ENCODE measurements at regions not wholly inside any gene's neighbourhood (a gene's known extent, or its start where the extent isn't known, plus 50 kb on each side); places are given as distances from the start of the nearest gene placed in this dataset.

- no peak overlapping the region for H3K9ac ChIP-seq (ENCODE audit: extremely low read depth, low read length, poor library complexity, severe bottlenecking)
- TF ChIP-seq CTCF (conservative IDR thresholded peaks at IDR 0.05): no peak
Measured at GRCh38 chr1:218787826-218788225, 385.9 kb upstream of the LYPLAL1 start.

GRCh38 chr1:218796773-218797172 is 376.9 kb upstream of the LYPLAL1 start:
- H3K27ac Mint-ChIP-seq: no peak overlapping the region
- no peaks in the 10 kb centered on the region for H3K4me1 ChIP-seq (ENCODE audit: control insufficient read depth, insufficient read depth, low read length)
- no peak overlapping the region for H3K4me3 Mint-ChIP-seq
- TF ChIP-seq CTCF (conservative IDR thresholded peaks at IDR 0.05): no peak
- H3K36me3 ChIP-seq (ENCODE audit: control insufficient read depth, insufficient read depth, low read length): no peaks in the 10 kb centered on the region
- 96 to 100% methylated on average over 1 to 3 of the region's 3 CpGs for WGBS, 2 experiments (ENCODE audit: insufficient coverage in 1 of 2, insufficient read length in 1 of 2)
- no peak overlapping the region for H3K9ac ChIP-seq (ENCODE audit: extremely low read depth, low read length, poor library complexity, severe bottlenecking)
- H3K27me3 Mint-ChIP-seq (ENCODE audit: insufficient read depth): no peaks in the 10 kb centered on the region
- H3K27me3 ChIP-seq (ENCODE audit: control insufficient read depth, insufficient read depth, low read length, poor library complexity, severe bottlenecking): no peaks in the 10 kb centered on the region
- H3K9me3 ChIP-seq (ENCODE audit: control insufficient read depth, low read length): peaks cover under 1% of the 10 kb centered on the region
- no peaks in the 10 kb centered on the region for H3K36me3 Mint-ChIP-seq (ENCODE audit: low read depth)
- DNase-seq: no peak
- no peaks in the 10 kb centered on the region for H3K4me1 Mint-ChIP-seq
- H3K27ac ChIP-seq (ENCODE audit: low read depth, low read length): no peak overlapping the region
- H3K9me3 Mint-ChIP-seq: no peaks in the 10 kb centered on the region
- no peak overlapping the region for H3K4me3 ChIP-seq (ENCODE audit: low read length)

More at GRCh38 chr1:218787826-218788225, 385.9 kb upstream of the LYPLAL1 start:
- no peak overlapping the region for H3K4me3 ChIP-seq (ENCODE audit: low read length)
- DNase-seq: no peak
- Mint-ChIP-seq H3K27me3 (ENCODE audit: insufficient read depth) (no peaks in the 10 kb centered on the region), H3K4me1 (no peaks in the 10 kb centered on the region), H3K4me3 (no peak overlapping the region), H3K9me3 (peaks cover 10% of the 10 kb centered on the region), H3K36me3 (ENCODE audit: low read depth) (no peaks in the 10 kb centered on the region), H3K27ac (no peak overlapping the region)
- no peaks in the 10 kb centered on the region for H3K36me3 ChIP-seq (ENCODE audit: control insufficient read depth, insufficient read depth, low read length)
- H3K9me3 ChIP-seq (ENCODE audit: control insufficient read depth, low read length): peaks cover 41% of the 10 kb centered on the region
- H3K27ac ChIP-seq (ENCODE audit: low read depth, low read length): no peak overlapping the region
- no peaks in the 10 kb centered on the region for H3K4me1 ChIP-seq (ENCODE audit: control insufficient read depth, insufficient read depth, low read length)
- 87 to 91% methylated on average over 3 to 6 of the region's 6 CpGs for WGBS, 2 experiments (ENCODE audit: insufficient coverage in 1 of 2, insufficient read length in 1 of 2)
- H3K27me3 ChIP-seq (ENCODE audit: control insufficient read depth, insufficient read depth, low read length, poor library complexity, severe bottlenecking): no peaks in the 10 kb centered on the region

GRCh38 chr1:218802799-218803198 is 370.9 kb upstream of the LYPLAL1 start:
- H3K27ac ChIP-seq (ENCODE audit: low read depth, low read length): no peak overlapping the region
- H3K9me3 Mint-ChIP-seq: no peaks in the 10 kb centered on the region
- no peak overlapping the region for H3K4me3 Mint-ChIP-seq
- H3K27ac Mint-ChIP-seq: no peak overlapping the region
- H3K36me3 ChIP-seq (ENCODE audit: control insufficient read depth, insufficient read depth, low read length): no peaks in the 10 kb centered on the region
- H3K36me3 Mint-ChIP-seq (ENCODE audit: low read depth): no peaks in the 10 kb centered on the region
- no peaks in the 10 kb centered on the region for H3K27me3 Mint-ChIP-seq (ENCODE audit: insufficient read depth)
- WGBS, 2 experiments (ENCODE audit: insufficient coverage in 1 of 2, insufficient read length in 1 of 2): 67 to 83% methylated on average over 2 to 3 of the region's 3 CpGs
- H3K9me3 ChIP-seq (ENCODE audit: control insufficient read depth, low read length): no peaks in the 10 kb centered on the region
- TF ChIP-seq CTCF (conservative IDR thresholded peaks at IDR 0.05): no peak
- no peaks in the 10 kb centered on the region for H3K27me3 ChIP-seq (ENCODE audit: control insufficient read depth, insufficient read depth, low read length, poor library complexity, severe bottlenecking)
- no peak overlapping the region for H3K9ac ChIP-seq (ENCODE audit: extremely low read depth, low read length, poor library complexity, severe bottlenecking)
- H3K4me1 ChIP-seq (ENCODE audit: control insufficient read depth, insufficient read depth, low read length): no peaks in the 10 kb centered on the region
- H3K4me3 ChIP-seq (ENCODE audit: low read length): no peak overlapping the region
- no peaks in the 10 kb centered on the region for H3K4me1 Mint-ChIP-seq
- DNase-seq: no peak

All from endodermal cell (in vitro differentiated cells).